ENCODE measurements at regions not wholly inside any gene's neighbourhood (a gene's known extent, or its start where the extent isn't known, plus 50 kb on each side); places are given as distances from the start of the nearest gene placed in this dataset.
"Not testable (repeated sequence)": the region's sequence is repeated elsewhere in the genome, so short reads cannot be mapped to it uniquely, and the experiment has no call there.

DNA sequence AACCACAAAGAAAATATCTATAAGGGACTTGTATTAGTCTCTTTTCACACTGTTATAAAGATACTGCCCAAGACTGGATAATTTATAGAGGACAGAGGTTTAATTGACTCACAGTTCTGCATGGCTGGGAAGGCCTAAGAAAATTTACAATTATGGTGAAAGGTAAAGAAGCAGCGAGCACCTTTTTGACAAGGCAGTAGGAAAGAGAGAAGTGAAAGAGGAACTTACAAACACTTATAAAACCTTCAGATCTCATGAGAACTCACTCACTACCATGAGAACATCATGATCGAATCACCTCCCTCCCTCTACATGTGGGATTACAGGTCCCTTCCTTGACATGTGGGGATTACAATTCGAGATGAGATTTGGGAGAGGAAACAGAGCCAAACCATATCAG lies 856.0 kb downstream of the TRAM1L1 start:
- H3K36me3 ChIP-seq (ENCODE audit: control insufficient read depth, low read depth, low read length), result no peaks in the 10 kb centered on the region
- no peaks in the 10 kb centered on the region for H3K4me1 ChIP-seq (ENCODE audit: control insufficient read depth, low read depth, low read length)
- H3K4me3 ChIP-seq (ENCODE audit: low read length), result no peak overlapping the region
- no peak overlapping the region for H3K9ac ChIP-seq (ENCODE audit: low read length)
- no peak overlapping the region for H3K27ac ChIP-seq (ENCODE audit: low read length)
- H3K27me3 ChIP-seq (ENCODE audit: control insufficient read depth, insufficient read depth, low read length), result no peaks in the 10 kb centered on the region
- no peaks in the 10 kb centered on the region for H3K9me3 ChIP-seq (ENCODE audit: control insufficient read depth, low read depth, low read length)

DNA sequence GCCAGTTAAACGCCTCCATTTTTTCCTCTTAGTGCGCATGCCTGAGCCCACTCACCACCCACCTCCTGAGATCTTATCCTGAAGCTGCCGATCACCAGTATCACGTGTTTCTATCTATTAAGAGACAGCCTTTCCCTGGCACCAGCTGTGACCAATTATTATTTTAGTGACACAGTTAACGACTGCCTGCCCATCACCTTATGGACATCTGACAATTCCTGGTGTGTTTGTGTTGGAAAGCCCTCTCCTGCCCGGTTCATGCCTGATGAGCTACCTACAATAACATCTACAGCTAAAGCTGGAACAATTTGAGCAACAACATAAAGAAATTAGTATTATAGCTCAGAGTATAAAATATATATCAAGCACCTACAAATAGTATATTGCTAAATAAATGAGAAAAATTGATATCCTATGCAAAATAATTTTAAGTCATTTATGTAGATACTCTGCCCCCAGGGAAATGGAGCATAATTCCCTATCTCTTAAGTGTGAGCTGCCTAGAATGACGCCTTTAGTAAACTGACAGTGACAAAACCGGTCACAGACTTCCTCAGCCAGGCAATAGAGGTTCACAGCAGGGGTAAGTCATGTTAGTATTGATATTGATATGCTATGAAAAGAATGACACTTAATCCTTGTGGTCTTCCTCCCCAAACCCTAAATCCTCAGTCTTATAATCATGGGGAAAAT lies 862.2 kb downstream of the TRAM1L1 start:
- Histone ChIP-seq H3K9ac (ENCODE audit: low read length) (no peak overlapping the region), H3K27me3 (ENCODE audit: control insufficient read depth, insufficient read depth, low read length) (no peaks in the 10 kb centered on the region), H3K27ac (ENCODE audit: low read length) (no peak overlapping the region), H3K4me3 (ENCODE audit: low read length) (no peak overlapping the region), H3K4me1 (ENCODE audit: control insufficient read depth, low read depth, low read length) (peaks cover 10% of the 10 kb centered on the region), H3K9me3 (ENCODE audit: control insufficient read depth, low read depth, low read length) (no peaks in the 10 kb centered on the region), H3K36me3 (ENCODE audit: control insufficient read depth, low read depth, low read length) (no peaks in the 10 kb centered on the region)

DNA sequence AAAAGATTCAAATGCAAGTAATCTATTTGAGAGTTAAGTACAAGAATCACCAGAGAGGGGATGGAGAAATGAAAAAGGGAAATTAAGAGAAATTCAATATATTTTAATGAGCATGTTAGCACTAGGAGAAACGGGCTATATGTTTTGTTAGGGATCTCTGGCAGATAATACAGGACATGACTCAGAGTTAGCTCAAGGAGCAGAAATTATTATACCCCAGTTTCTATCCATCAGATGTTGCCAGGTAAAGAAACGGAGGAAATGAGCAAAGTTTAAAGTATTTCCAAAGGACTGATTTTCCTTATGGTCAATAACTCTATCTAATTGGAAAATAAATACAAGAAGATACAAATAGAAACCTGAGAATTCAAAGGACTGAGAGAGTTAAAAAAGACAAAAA lies 867.6 kb downstream of the TRAM1L1 start:
- H3K4me3 ChIP-seq (ENCODE audit: low read length), result no peak overlapping the region
- H3K9me3 ChIP-seq (ENCODE audit: control insufficient read depth, low read depth, low read length), result no peaks in the 10 kb centered on the region
- H3K9ac ChIP-seq (ENCODE audit: low read length), result no peak overlapping the region
- no peaks in the 10 kb centered on the region for H3K27me3 ChIP-seq (ENCODE audit: control insufficient read depth, insufficient read depth, low read length)
- no peaks in the 10 kb centered on the region for H3K36me3 ChIP-seq (ENCODE audit: control insufficient read depth, low read depth, low read length)
- H3K4me1 ChIP-seq (ENCODE audit: control insufficient read depth, low read depth, low read length), result peaks cover 6% of the 10 kb centered on the region
- H3K27ac ChIP-seq (ENCODE audit: low read length), result no peak overlapping the region

DNA sequence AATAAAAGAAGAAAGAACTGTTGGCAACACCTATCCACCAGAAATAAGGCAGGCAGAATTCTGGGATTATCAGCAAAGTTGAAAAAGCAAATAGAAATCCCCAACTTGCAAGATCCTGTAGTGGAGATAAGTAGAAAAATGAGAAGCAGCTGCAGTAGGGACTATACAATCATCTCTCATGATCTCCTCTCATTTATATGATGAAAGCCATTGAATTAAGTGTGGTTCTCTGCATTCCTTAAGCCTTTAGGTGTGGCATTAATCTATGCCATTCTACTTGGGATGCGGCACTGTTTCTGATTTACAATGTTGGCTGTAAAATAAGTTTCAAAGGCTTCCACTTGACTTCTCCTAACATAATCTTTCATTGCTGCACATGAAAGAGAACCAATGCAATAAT lies 869.8 kb downstream of the TRAM1L1 start:
- Histone ChIP-seq H3K36me3 (ENCODE audit: control insufficient read depth, low read depth, low read length) (no peaks in the 10 kb centered on the region), H3K27ac (ENCODE audit: low read length) (no peak overlapping the region), H3K4me1 (ENCODE audit: control insufficient read depth, low read depth, low read length) (peaks cover 6% of the 10 kb centered on the region), H3K4me3 (ENCODE audit: low read length) (no peak overlapping the region), H3K27me3 (ENCODE audit: control insufficient read depth, insufficient read depth, low read length) (no peaks in the 10 kb centered on the region), H3K9ac (ENCODE audit: low read length) (no peak overlapping the region), H3K9me3 (ENCODE audit: control insufficient read depth, low read depth, low read length) (no peaks in the 10 kb centered on the region)

DNA sequence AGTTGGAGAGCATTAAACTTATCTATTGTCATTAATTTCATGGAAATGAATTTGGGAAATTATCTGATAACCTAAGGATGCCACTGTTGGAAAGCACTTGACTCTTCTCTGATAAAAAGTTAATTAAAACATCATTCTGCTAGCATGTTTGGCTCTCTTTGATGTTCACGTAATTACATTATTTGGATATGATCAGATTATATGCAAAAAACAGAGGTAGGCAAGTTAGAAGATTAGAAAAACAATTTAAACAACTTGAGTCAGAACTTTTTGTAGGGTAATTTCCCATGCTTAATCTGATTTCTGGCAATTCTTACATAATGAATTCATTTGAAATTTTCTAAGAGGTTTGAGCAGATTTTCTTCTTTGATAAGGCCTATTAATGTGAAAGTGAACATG lies 882.9 kb downstream of the TRAM1L1 start:
- Histone ChIP-seq H3K9ac (ENCODE audit: low read length) (no peak overlapping the region), H3K9me3 (ENCODE audit: control insufficient read depth, low read depth, low read length) (no peaks in the 10 kb centered on the region), H3K4me3 (ENCODE audit: low read length) (no peak overlapping the region), H3K27me3 (ENCODE audit: control insufficient read depth, insufficient read depth, low read length) (no peaks in the 10 kb centered on the region), H3K27ac (ENCODE audit: low read length) (no peak overlapping the region), H3K36me3 (ENCODE audit: control insufficient read depth, low read depth, low read length) (no peaks in the 10 kb centered on the region), H3K4me1 (ENCODE audit: control insufficient read depth, low read depth, low read length) (no peaks in the 10 kb centered on the region)

DNA sequence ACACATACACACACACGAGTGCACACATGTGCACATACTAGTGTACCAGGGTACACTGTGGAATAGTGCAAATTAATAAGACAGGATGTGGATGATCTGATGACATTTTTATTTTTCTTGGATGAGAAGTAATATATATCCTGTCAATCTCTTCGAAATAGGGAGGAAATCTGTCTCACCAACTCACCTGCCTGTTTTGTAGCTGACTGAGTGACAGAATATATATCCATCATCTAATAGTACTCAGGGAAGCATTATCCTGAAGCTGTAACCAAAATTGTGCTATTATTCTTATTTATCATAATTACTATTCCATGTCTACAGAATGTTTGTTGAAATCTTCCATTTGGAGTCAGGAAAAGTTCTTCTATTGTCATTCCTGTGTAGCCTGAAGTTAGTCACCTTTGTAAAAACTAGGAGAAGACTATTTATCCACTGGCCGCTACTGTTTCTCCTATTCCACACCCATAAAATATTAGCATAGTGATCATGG lies 888.0 kb downstream of the TRAM1L1 start:
- no peak overlapping the region for H3K27ac ChIP-seq (ENCODE audit: low read length)
- no peak overlapping the region for H3K9ac ChIP-seq (ENCODE audit: low read length)
- H3K4me1 ChIP-seq (ENCODE audit: control insufficient read depth, low read depth, low read length), result no peaks in the 10 kb centered on the region
- no peaks in the 10 kb centered on the region for H3K9me3 ChIP-seq (ENCODE audit: control insufficient read depth, low read depth, low read length)
- H3K27me3 ChIP-seq (ENCODE audit: control insufficient read depth, insufficient read depth, low read length), result no peaks in the 10 kb centered on the region
- no peak overlapping the region for H3K4me3 ChIP-seq (ENCODE audit: low read length)
- no peaks in the 10 kb centered on the region for H3K36me3 ChIP-seq (ENCODE audit: control insufficient read depth, low read depth, low read length)

DNA sequence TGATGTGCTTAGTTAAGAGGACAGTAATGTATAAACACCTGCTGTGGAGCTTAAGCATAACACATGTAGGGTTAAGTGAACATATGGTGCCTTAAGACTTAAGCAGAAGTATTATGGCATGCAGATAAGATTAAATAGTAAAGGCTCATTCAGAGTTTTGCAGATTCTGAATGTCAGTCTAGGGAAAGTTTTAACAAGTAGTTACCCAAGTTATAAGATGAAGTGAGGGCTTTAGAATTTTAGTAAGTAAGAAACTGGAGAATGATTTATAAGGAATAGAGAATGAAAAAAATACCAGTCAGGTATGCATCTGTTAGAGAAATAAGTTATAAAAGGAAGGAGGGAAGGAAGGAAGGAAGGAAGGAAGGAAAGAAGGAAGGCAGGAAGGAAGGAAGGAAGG lies 902.1 kb downstream of the TRAM1L1 start:
- no peaks in the 10 kb centered on the region for H3K4me1 ChIP-seq (ENCODE audit: control insufficient read depth, low read depth, low read length)
- no peaks in the 10 kb centered on the region for H3K9me3 ChIP-seq (ENCODE audit: control insufficient read depth, low read depth, low read length)
- no peak overlapping the region for H3K27ac ChIP-seq (ENCODE audit: low read length)
- no peak overlapping the region for H3K4me3 ChIP-seq (ENCODE audit: low read length)
- H3K9ac ChIP-seq (ENCODE audit: low read length), result no peak overlapping the region
- no peaks in the 10 kb centered on the region for H3K27me3 ChIP-seq (ENCODE audit: control insufficient read depth, insufficient read depth, low read length)
- H3K36me3 ChIP-seq (ENCODE audit: control insufficient read depth, low read depth, low read length), result no peaks in the 10 kb centered on the region

DNA sequence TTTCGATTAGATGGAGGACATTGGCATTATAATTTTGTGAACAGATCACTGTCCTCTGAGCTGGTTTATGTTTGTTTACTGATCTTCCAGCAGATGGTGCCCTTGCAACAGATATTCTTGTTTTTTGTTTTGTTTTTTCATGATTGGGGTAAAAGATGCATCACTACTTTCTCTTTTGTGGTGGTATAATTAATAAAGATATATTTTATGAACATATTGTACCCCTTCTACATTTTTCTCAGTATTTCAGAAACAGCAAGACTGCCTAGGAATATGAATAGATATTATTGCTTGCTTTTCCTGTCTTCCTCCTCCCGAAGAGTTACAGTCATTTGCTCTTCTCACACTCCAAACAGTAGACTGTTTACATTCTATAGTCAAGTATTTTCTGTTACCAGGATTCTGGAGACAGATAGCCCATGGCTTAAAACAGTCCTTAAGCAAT lies 905.2 kb downstream of the TRAM1L1 start:
- Histone ChIP-seq H3K27me3 (ENCODE audit: control insufficient read depth, insufficient read depth, low read length) (no peaks in the 10 kb centered on the region), H3K9ac (ENCODE audit: low read length) (no peak overlapping the region), H3K27ac (ENCODE audit: low read length) (no peak overlapping the region), H3K36me3 (ENCODE audit: control insufficient read depth, low read depth, low read length) (no peaks in the 10 kb centered on the region), H3K4me3 (ENCODE audit: low read length) (no peak overlapping the region), H3K9me3 (ENCODE audit: control insufficient read depth, low read depth, low read length) (no peaks in the 10 kb centered on the region), H3K4me1 (ENCODE audit: control insufficient read depth, low read depth, low read length) (no peaks in the 10 kb centered on the region)

DNA sequence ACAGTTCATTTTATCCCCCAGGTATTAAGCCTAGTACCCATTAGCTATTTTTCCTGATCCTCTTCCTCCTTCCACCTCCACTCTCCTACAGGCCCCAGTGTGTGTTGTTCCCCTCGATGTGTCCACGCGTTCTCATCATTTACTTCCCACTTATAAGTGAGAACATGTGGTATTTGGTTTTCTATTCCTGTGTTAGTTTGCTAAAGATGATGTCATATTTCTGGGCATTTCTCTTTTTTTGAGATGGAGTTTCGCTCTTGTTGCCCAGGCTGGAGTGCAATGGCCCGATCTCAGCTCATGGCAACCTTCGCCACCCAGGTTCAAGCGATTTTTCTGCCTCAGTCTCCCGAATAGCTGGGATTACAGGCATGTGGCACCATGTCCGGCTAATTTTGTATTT lies 934.0 kb downstream of the TRAM1L1 start:
- H3K4me1 ChIP-seq (ENCODE audit: control insufficient read depth, low read depth, low read length), result peaks cover 11% of the 10 kb centered on the region
- not testable (repeated sequence) for H3K27me3 ChIP-seq (ENCODE audit: control insufficient read depth, insufficient read depth, low read length); H3K36me3 ChIP-seq (ENCODE audit: control insufficient read depth, low read depth, low read length); H3K4me3 ChIP-seq (ENCODE audit: low read length); H3K9ac ChIP-seq (ENCODE audit: low read length); H3K9me3 ChIP-seq (ENCODE audit: control insufficient read depth, low read depth, low read length); H3K27ac ChIP-seq (ENCODE audit: low read length)

DNA sequence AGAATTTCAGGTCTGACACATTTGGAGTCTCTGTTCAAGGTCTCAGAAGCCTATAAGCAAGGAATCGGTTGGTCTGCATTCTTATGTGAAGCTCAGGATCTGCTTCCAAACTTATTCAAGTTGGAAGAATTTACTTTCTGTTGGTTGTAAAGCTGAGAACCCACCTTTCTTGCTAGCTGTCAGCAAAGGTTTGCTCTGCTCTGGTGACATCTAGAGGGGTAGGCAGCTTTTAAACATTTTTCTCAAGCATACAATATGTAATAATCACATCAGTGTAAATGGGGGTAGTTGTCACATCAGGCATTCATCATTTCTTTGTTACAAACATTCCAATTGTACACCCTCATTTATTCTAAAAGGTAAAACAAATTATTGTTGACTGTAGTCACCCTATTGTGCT lies 935.2 kb downstream of the TRAM1L1 start:
- H3K9ac ChIP-seq (ENCODE audit: low read length), result no peak overlapping the region

DNA sequence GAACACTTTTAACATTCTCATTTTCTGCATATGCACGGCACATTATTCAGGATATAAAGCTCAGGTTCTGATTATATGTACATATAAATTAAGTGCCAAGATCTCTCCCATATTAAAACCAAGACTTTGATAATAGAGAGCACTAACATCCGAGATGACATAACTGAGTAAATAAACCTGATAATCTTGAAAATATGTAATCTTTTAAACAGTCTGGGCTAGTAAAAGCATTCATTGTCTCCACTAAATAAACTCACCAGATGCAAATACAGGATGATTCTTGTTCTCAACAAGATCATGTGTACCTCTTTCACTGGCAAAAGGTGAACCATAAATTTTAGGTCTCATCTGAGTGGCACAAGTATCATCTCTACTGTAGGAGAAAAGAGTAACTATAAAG lies 942.2 kb downstream of the TRAM1L1 start:
- Histone ChIP-seq H3K9me3 (ENCODE audit: control insufficient read depth, low read depth, low read length) (no peaks in the 10 kb centered on the region), H3K9ac (ENCODE audit: low read length) (no peak overlapping the region), H3K4me1 (ENCODE audit: control insufficient read depth, low read depth, low read length) (no peaks in the 10 kb centered on the region), H3K4me3 (ENCODE audit: low read length) (no peak overlapping the region), H3K27ac (ENCODE audit: low read length) (no peak overlapping the region), H3K27me3 (ENCODE audit: control insufficient read depth, insufficient read depth, low read length) (no peaks in the 10 kb centered on the region), H3K36me3 (ENCODE audit: control insufficient read depth, low read depth, low read length) (no peaks in the 10 kb centered on the region)

More for the DNA sequence above, 935.2 kb downstream of the TRAM1L1 start:
- Histone ChIP-seq H3K4me1 (ENCODE audit: control insufficient read depth, low read depth, low read length) (peaks cover 8% of the 10 kb centered on the region), H3K27me3 (ENCODE audit: control insufficient read depth, insufficient read depth, low read length) (no peaks in the 10 kb centered on the region), H3K36me3 (ENCODE audit: control insufficient read depth, low read depth, low read length) (no peaks in the 10 kb centered on the region), H3K27ac (ENCODE audit: low read length) (no peak overlapping the region), H3K9me3 (ENCODE audit: control insufficient read depth, low read depth, low read length) (no peaks in the 10 kb centered on the region), H3K4me3 (ENCODE audit: low read length) (no peak overlapping the region)

DNA sequence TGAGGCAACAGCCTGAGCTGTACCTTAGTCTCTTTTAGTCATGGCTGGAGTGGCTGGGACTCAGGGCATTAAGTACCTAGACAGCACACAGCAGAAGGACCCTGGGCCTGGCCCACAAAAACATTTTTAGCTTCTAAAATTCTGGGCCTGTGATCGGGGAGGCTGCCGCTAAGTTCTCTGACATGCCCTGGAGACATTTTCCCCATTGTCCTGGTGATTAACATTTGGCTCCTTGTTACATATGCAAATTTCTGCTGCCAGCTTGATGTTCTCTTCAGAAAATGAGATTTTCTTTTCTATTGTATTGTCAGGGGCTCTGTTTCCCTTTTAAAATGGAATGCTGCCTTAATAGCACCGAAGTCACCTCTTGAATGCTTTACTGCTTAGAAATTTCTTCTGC lies 952.4 kb downstream of the TRAM1L1 start:
- Histone ChIP-seq H3K36me3 (ENCODE audit: control insufficient read depth, low read depth, low read length) (no peaks in the 10 kb centered on the region), H3K4me1 (ENCODE audit: control insufficient read depth, low read depth, low read length) (no peaks in the 10 kb centered on the region), H3K9ac (ENCODE audit: low read length) (no peak overlapping the region), H3K27ac (ENCODE audit: low read length) (no peak overlapping the region), H3K27me3 (ENCODE audit: control insufficient read depth, insufficient read depth, low read length) (no peaks in the 10 kb centered on the region), H3K9me3 (ENCODE audit: control insufficient read depth, low read depth, low read length) (no peaks in the 10 kb centered on the region), H3K4me3 (ENCODE audit: low read length) (no peak overlapping the region)

Measured in iPS-18a (cell line).